Testis (tissue), 2 donors: ENCODE measurements at regions not wholly inside any gene's neighbourhood (a gene's known extent, or its start where the extent isn't known, plus 50 kb on each side); places are given as distances from the start of the nearest gene placed in this dataset.

Experiments used
- DNase-seq: peaks from one replicate; pipeline ENCODE4 v3.0.0-alpha.2; 2019
- H3K27ac ChIP-seq, 2 donors: fragments of 200-600 bp; sonication (generic); one replicate each; pipeline ENCODE4 v1.5.1; 2019
- H3K27me3 ChIP-seq: fragments of 200-600 bp; sonication (generic); one replicate; pipeline ENCODE4 v1.5.1; 2019
- H3K36me3 ChIP-seq: fragments of 200-600 bp; sonication (generic); one replicate; pipeline ENCODE4 v1.5.1; 2017; ENCODE audit warnings: low read depth; ENCODE audit errors: missing control alignments
- H3K4me1 ChIP-seq: fragments of 200-600 bp; sonication (generic); one replicate; pipeline ENCODE4 v1.5.1; 2019
- H3K4me3 ChIP-seq, 2 donors: fragments of 200-600 bp; sonication (generic); one replicate each; pipeline ENCODE4 v1.5.1; 2017 to 2019
- H3K9me3 ChIP-seq: fragments of 200-600 bp; sonication (generic); one replicate; pipeline ENCODE4 v1.5.1; 2017
- CTCF ChIP-seq, 3 experiments: fragments of 450-650 bp in 2 of 3; fragments of 200-600 bp in 1 of 3; sonication (generic) in 1 of 3; IDR thresholded peaks; one replicate each; pipeline ENCODE4 v1.5.1; 2016 to 2019; ENCODE audit warnings: antibody characterized with exemption in 3 of 3, mild to moderate bottlenecking in 2 of 3, moderate library complexity in 1 of 3
- POLR2A ChIP-seq: fragments of 450-650 bp; IDR thresholded peaks from one replicate; pipeline ENCODE4 v1.6.1; 2017; ENCODE audit warnings: antibody characterized with exemption, mild to moderate bottlenecking, moderate library complexity
- WGBS, 2 donors: methylation state at CpG; one replicate each; pipeline ENCODE4 v1.1.5; 2018; 5-methylcytosine and 5-hydroxymethylcytosine counted together
- intact Hi-C: fragments of 100-400 bp; cut with DNase I; formaldehyde crosslinking; loops from one replicate; pipeline ENCODE4 v1.15.1; 2023; ENCODE audit warnings: low total_unique reads

DNA sequence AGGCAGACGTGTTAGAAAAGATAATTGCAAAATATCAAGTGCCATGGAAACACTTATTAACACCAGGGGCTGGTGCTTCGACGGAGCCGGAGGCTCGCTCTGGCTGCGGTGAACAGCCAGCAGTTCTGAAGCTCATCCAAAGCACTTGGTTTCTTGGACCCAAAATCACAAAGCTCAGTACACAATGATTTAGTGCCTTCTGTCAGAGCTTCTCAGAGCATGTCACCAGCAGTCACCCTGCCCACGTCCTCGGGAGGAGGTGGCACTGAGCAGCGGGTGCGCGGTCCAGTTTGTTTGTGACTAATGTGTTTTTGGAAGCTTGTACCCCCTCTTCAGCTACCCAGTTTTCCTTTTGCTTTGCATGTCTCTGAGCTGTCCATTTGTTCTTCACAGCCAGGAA lies 58.7 kb upstream of the KIRREL3 start:
- WGBS, 2 donors, result 87 to 88% methylated on average over 11 of the region's 11 CpGs
- intact Hi-C loops, result no loop called here
- H3K4me3 ChIP-seq, result no peak overlapping the region
- H3K27me3 ChIP-seq, result no peaks in the 10 kb centered on the region
- no peaks in the 10 kb centered on the region for H3K36me3 ChIP-seq
- no peaks in the 10 kb centered on the region for H3K9me3 ChIP-seq
- TF ChIP-seq CTCF (IDR thresholded peaks at IDR 0.05), result no peak
- TF ChIP-seq POLR2A, result no peak
- no peak overlapping the region for H3K27ac ChIP-seq
- DNase-seq, result no peak
- no peaks in the 10 kb centered on the region for H3K4me1 ChIP-seq

- H3K4me3 ChIP-seq, result no peak overlapping the region
- no peak for DNase-seq
- no peak overlapping the region for H3K27ac ChIP-seq
- intact Hi-C loops, result no loop called here
- H3K36me3 ChIP-seq, result no peaks in the 10 kb centered on the region
- no peaks in the 10 kb centered on the region for H3K4me1 ChIP-seq
- TF ChIP-seq POLR2A (no peak), CTCF (IDR thresholded peaks at IDR 0.05) (no peak)
- no peaks in the 10 kb centered on the region for H3K9me3 ChIP-seq
- no peaks in the 10 kb centered on the region for H3K27me3 ChIP-seq
- whole genome bisulfite sequencing, 2 donors, result 92% methylated on average over 2 of the region's 2 CpGs
Measured at GRCh38 chr11:127058524-127058923, 58.0 kb upstream of the KIRREL3 start.

DNA sequence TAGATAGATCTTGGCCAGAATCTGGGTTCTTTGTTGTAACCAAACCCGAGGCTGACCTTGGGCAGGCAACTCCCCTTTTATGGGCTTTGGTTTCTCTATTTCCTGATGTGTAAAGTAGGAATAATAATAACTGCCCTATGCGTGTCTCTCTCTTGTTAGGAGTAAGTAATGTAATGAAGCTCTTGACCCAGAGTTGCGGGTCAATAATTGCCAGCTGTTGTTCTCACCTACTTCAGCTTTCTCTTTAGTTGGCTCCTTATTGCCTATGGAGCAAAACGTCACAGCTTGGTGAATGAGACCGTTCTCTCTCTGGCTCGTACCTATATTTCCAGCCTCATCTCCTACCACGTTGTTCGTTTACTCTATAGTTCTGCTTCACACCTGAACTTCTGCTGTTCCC lies 56.6 kb upstream of the KIRREL3 start:
- no peaks in the 10 kb centered on the region for H3K27me3 ChIP-seq
- H3K9me3 ChIP-seq, result no peaks in the 10 kb centered on the region
- no peak for DNase-seq
- no peak overlapping the region for H3K4me3 ChIP-seq
- no peak for TF ChIP-seq CTCF (IDR thresholded peaks at IDR 0.05)
- no peak for TF ChIP-seq POLR2A
- no peaks in the 10 kb centered on the region for H3K4me1 ChIP-seq
- WGBS, 2 donors, result 81 to 87% methylated on average over 8 of the region's 8 CpGs
- H3K36me3 ChIP-seq, result no peaks in the 10 kb centered on the region
- H3K27ac ChIP-seq, result no peak overlapping the region
- intact Hi-C loops, result no loop called here

- TF ChIP-seq CTCF (IDR thresholded peaks at IDR 0.05), result no peak
- no peak for TF ChIP-seq POLR2A
- no peaks in the 10 kb centered on the region for H3K27me3 ChIP-seq
- no peak overlapping the region for H3K4me3 ChIP-seq
- DNase-seq, result no peak
- WGBS, 2 donors, result 83 to 84% methylated on average over 6 of the region's 6 CpGs
- H3K9me3 ChIP-seq, result no peaks in the 10 kb centered on the region
- intact Hi-C loops, result no loop called here
- H3K36me3 ChIP-seq, result no peaks in the 10 kb centered on the region
- no peaks in the 10 kb centered on the region for H3K4me1 ChIP-seq
- no peak overlapping the region for H3K27ac ChIP-seq
Measured at GRCh38 chr11:127056338-127056971, 55.9 kb upstream of the KIRREL3 start.

DNA sequence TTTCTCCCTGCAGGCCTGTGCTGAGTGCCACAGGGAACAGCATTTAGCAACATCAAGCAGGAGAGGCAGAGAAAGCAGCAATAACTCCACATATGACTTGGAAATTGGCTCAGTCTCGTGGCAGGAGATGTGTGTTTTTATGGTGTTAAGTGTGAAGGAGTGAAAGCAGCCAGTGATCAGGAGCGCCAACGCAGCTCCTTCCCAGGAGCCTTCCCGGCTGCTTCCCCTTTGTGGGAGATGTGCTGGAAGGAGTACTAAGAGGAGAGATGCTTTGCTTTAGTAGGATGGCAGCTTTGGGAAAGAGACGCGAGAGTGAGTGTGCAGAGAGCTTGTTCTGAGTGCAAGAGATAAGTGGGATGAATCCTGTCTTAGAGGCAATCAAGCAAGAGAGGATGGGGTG lies 54.7 kb upstream of the KIRREL3 start:
- no peak for TF ChIP-seq POLR2A
- no peak for TF ChIP-seq CTCF (IDR thresholded peaks at IDR 0.05)
- Histone ChIP-seq H3K27me3 (no peaks in the 10 kb centered on the region), H3K4me1 (no peaks in the 10 kb centered on the region), H3K27ac (no peak overlapping the region), H3K36me3 (no peaks in the 10 kb centered on the region), H3K9me3 (no peaks in the 10 kb centered on the region), H3K4me3 (no peak overlapping the region)
- intact Hi-C loops, result no loop called here
- DNase-seq, result no peak
- 66 to 73% methylated on average over 6 of the region's 6 CpGs for WGBS, 2 donors
